Spleen (tissue), 11 donors: ENCODE measurements at regions not wholly inside any gene's neighbourhood (a gene's known extent, or its start where the extent isn't known, plus 50 kb on each side); places are given as distances from the start of the nearest gene placed in this dataset.
"Not testable (repeated sequence)": the region's sequence is repeated elsewhere in the genome, so short reads cannot be mapped to it uniquely, and the experiment has no call there.

Experiments
- DNase-seq: peaks from one replicate; pipeline ENCODE4 v3.0.0-alpha.2; 2020
- H3K27ac ChIP-seq, 8 donors: fragments of 200-600 bp; sonication (generic) in 7 of 8; 1 replicate in 4 of 8; 2 replicates in 4 of 8; pipeline versions ENCODE4 v1.5.0 to v1.8.0; 2016 to 2021; ENCODE audit warnings: inconsistent platforms in 4 of 8, mild to moderate bottlenecking in 4 of 8, moderate library complexity in 1 of 8
- H3K27me3 ChIP-seq, 7 donors: fragments of 200-600 bp; sonication (generic) in 6 of 7; replicated peaks in 1 of 7; 1 replicate in 4 of 7; 2 replicates in 3 of 7; pipeline versions ENCODE4 v1.5.0 to v1.8.0; 2016 to 2021; ENCODE audit warnings: inconsistent platforms in 3 of 7, mild to moderate bottlenecking in 1 of 7
- H3K36me3 ChIP-seq, 6 donors: fragments of 200-600 bp; sonication (generic) in 5 of 6; 1 replicate in 4 of 6; 2 replicates in 2 of 6; pipeline versions ENCODE4 v1.5.0 to v1.8.0; 2016 to 2021; ENCODE audit warnings: inconsistent platforms in 2 of 6
- H3K4me1 ChIP-seq, 6 donors: fragments of 200-600 bp; sonication (generic) in 5 of 6; 1 replicate in 3 of 6; 2 replicates in 3 of 6; pipeline versions ENCODE4 v1.5.0 to v1.8.0; 2016 to 2021; ENCODE audit warnings: inconsistent platforms in 3 of 6
- H3K4me3 ChIP-seq, 8 donors: fragments of 200-600 bp; sonication (generic) in 7 of 8; 1 replicate in 4 of 8; 2 replicates in 4 of 8; pipeline versions ENCODE4 v1.5.0 to v1.8.0; 2016 to 2021; ENCODE audit warnings: inconsistent platforms in 4 of 8, mild to moderate bottlenecking in 4 of 8, moderate library complexity in 2 of 8
- H3K9me3 ChIP-seq, 8 donors: fragments of 200-600 bp; sonication (generic) in 7 of 8; 1 replicate in 4 of 8; 2 replicates in 4 of 8; pipeline versions ENCODE4 v1.5.0 to v1.8.0; 2016 to 2021; ENCODE audit warnings: inconsistent platforms in 4 of 8
- CTCF ChIP-seq, 11 experiments: fragments of 200-600 bp in 7 of 11; fragments of 450-650 bp in 4 of 11; sonication (generic) in 4 of 11; IDR thresholded peaks in 8 of 11; conservative IDR thresholded peaks in 3 of 11; 1 replicate in 7 of 11; 2 replicates in 4 of 11; pipeline versions ENCODE4 v1.4.0 to v1.8.0; 2016 to 2021; ENCODE audit warnings: antibody characterized with exemption in 11 of 11, inconsistent platforms in 4 of 11, mild to moderate bottlenecking in 1 of 11
- WGBS, 5 donors: extraction: QIAGEN DNeasy Blood & Tissue Kit in 3 of 5; methylation state at CpG; one replicate each; pipeline versions ENCODE4 v1.1.5 to v1.1.7; 2013 to 2018; 5-methylcytosine and 5-hydroxymethylcytosine counted together
- intact Hi-C: fragments of 100-400 bp; cut with DNase I; formaldehyde crosslinking; loops from one replicate; pipeline ENCODE4 v1.15.0; 2023; ENCODE audit warnings: low total_unique reads
- donor health status: healthy with polysubstance abuse.
- donor health status: DM: no; HTN: no; CAD: no; lungs with moderate emphysema.
- donor health status: DM: no; HTN: no; CAD: no.
- donor health status: Bipolar disorder and iron deficiency.
- donor health status: healthy.
- donor health status: DM: no; HTN: no; CAD: no.
- donor health status: DM: yes; HTN: yes; CAD: no.

- H3K27ac ChIP-seq, H3K27me3 ChIP-seq, DNase-seq, H3K4me3 ChIP-seq, H3K36me3 ChIP-seq, intact Hi-C loops, H3K4me1 ChIP-seq: not testable (repeated sequence)
- WGBS, 5 donors = no CpG with 5 or more reads among the region's 1 CpG
- peaks cover 0 to 14% (median 0%) of the 10 kb centered on the region in 8 donors for H3K9me3 ChIP-seq
These were observed 120.0 kb upstream of the NEK3 start for GRCh38 chr13:52279408-52279807.

GRCh38 chr13:52254299-52254698 lies 94.9 kb upstream of the NEK3 start:
- intact Hi-C loops, H3K4me3 ChIP-seq, DNase-seq, H3K27me3 ChIP-seq, H3K4me1 ChIP-seq, H3K27ac ChIP-seq, H3K9me3 ChIP-seq, H3K36me3 ChIP-seq: not testable (repeated sequence)
- WGBS, 5 donors = 93 to 98% (median 97%) methylated on average over 14 to 23 of the region's 24 CpGs

- H3K36me3 ChIP-seq, H3K4me1 ChIP-seq, DNase-seq, H3K27ac ChIP-seq, H3K27me3 ChIP-seq, H3K4me3 ChIP-seq, intact Hi-C loops, H3K9me3 ChIP-seq: not testable (repeated sequence)
- WGBS, 5 donors = 58 to 78% (median 70%) methylated on average over 2 to 3 of the region's 3 CpGs
These were observed 81.4 kb upstream of the NEK3 start for GRCh38 chr13:52240752-52241151.

- H3K4me3 ChIP-seq, H3K36me3 ChIP-seq, H3K4me1 ChIP-seq, H3K27me3 ChIP-seq, H3K9me3 ChIP-seq, H3K27ac ChIP-seq, intact Hi-C loops: not testable (repeated sequence)
- peak; percentile 29 to 73 (median 60) for TF ChIP-seq CTCF (IDR thresholded peaks at IDR 0.05 in 8 of 11, conservative IDR thresholded peaks at IDR 0.05 in 3 of 11)
- DNase-seq = peak; percentile 70
- WGBS, 5 donors = 0 to 19% (median 6%) methylated on average over 1 to 4 of the region's 8 CpGs
These were observed 76.7 kb upstream of the NEK3 start for GRCh38 chr13:52235900-52236595.

GRCh38 chr13:52234928-52235327 lies 75.5 kb upstream of the NEK3 start:
- H3K9me3 ChIP-seq, H3K27me3 ChIP-seq, H3K27ac ChIP-seq, H3K4me1 ChIP-seq, H3K4me3 ChIP-seq, intact Hi-C loops, H3K36me3 ChIP-seq, DNase-seq: not testable (repeated sequence)
- WGBS, 5 donors = 79 to 91% (median 89%) methylated on average over 2 to 3 of the region's 3 CpGs

- H3K4me3 ChIP-seq, H3K9me3 ChIP-seq, H3K36me3 ChIP-seq, DNase-seq, H3K27me3 ChIP-seq, H3K27ac ChIP-seq, H3K4me1 ChIP-seq, intact Hi-C loops: not testable (repeated sequence)
- WGBS, 5 donors = 25 to 32% (median 29%) methylated on average over 1 of the region's 1 CpG
These were observed 63.7 kb upstream of the NEK3 start for GRCh38 chr13:52223063-52223462.

GRCh38 chr13:52213920-52214319 lies 54.5 kb upstream of the NEK3 start:
- H3K4me1 ChIP-seq, H3K36me3 ChIP-seq, H3K9me3 ChIP-seq, intact Hi-C loops, H3K27ac ChIP-seq, H3K27me3 ChIP-seq, DNase-seq, H3K4me3 ChIP-seq: not testable (repeated sequence)
- WGBS, 5 donors = 76 to 96% (median 83%) methylated on average over 1 of the region's 1 CpG

GRCh38 chr13:52212886-52213285 lies 53.5 kb upstream of the NEK3 start:
- DNase-seq, intact Hi-C loops, H3K9me3 ChIP-seq, H3K4me3 ChIP-seq, H3K4me1 ChIP-seq, H3K27me3 ChIP-seq, H3K27ac ChIP-seq, H3K36me3 ChIP-seq: not testable (repeated sequence)
- 70 to 93% (median 78%) methylated on average over 1 of the region's 1 CpG for WGBS, 5 donors

GRCh38 chr13:52211416-52211776 lies 52.0 kb upstream of the NEK3 start:
- H3K27ac ChIP-seq, DNase-seq, H3K9me3 ChIP-seq, H3K27me3 ChIP-seq, H3K4me1 ChIP-seq, H3K4me3 ChIP-seq, H3K36me3 ChIP-seq, intact Hi-C loops: not testable (repeated sequence)
- 71 to 87% (median 75%) methylated on average over 6 of the region's 6 CpGs for whole genome bisulfite sequencing, 5 donors

- DNase-seq, H3K27me3 ChIP-seq, H3K4me3 ChIP-seq, intact Hi-C loops, H3K36me3 ChIP-seq, H3K4me1 ChIP-seq, H3K9me3 ChIP-seq, H3K27ac ChIP-seq: not testable (repeated sequence)
- WGBS, 5 donors = 73 to 90% (median 81%) methylated on average over 5 to 6 of the region's 7 CpGs
These were observed 51.4 kb upstream of the NEK3 start for GRCh38 chr13:52210564-52211415.
